GM12873 (cell line): ENCODE measurements at regions not wholly inside any gene's neighbourhood (a gene's known extent, or its start where the extent isn't known, plus 50 kb on each side); places are given as distances from the start of the nearest gene placed in this dataset.

Experiments used
- CTCF ChIP-seq: IDR thresholded peaks from 2 replicates; pipeline ENCODE4 v1.5.1; 2012; ENCODE audit warnings: low read depth, mild to moderate bottlenecking, moderate library complexity, low read length, control low read depth; ENCODE audit not compliant: insufficient read depth; ENCODE audit errors: missing control alignments

- TF ChIP-seq CTCF = no peak
Observed at GRCh38 chr12:76178452-76178851, 94.0 kb upstream of the NAP1L1 start.

DNA sequence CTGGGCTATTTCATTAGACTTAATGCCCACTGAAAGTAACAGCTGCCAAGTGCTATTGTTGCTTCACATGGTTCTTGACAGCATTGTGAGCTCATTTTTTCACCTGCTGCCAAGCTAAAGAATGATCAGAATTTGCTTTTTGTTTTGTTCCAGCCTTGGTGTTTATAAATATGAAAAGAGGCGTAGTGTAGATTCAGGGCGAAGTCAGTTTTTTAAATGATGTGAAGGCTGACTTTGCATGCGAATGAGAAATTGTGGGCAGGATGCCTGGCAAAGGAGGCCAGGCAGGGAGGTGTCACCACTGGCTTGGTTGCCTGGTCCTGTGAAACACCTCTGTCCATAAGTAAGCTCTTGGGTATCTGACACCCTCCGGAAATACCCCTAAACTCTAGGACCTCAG is 93.3 kb upstream of the NAP1L1 start:
- no peak for TF ChIP-seq CTCF

- no peak for TF ChIP-seq CTCF
Observed at GRCh38 chr12:76176940-76177339, 92.5 kb upstream of the NAP1L1 start.

GRCh38 chr12:76173756-76174155 is 89.3 kb upstream of the NAP1L1 start:
- TF ChIP-seq CTCF = no peak

DNA sequence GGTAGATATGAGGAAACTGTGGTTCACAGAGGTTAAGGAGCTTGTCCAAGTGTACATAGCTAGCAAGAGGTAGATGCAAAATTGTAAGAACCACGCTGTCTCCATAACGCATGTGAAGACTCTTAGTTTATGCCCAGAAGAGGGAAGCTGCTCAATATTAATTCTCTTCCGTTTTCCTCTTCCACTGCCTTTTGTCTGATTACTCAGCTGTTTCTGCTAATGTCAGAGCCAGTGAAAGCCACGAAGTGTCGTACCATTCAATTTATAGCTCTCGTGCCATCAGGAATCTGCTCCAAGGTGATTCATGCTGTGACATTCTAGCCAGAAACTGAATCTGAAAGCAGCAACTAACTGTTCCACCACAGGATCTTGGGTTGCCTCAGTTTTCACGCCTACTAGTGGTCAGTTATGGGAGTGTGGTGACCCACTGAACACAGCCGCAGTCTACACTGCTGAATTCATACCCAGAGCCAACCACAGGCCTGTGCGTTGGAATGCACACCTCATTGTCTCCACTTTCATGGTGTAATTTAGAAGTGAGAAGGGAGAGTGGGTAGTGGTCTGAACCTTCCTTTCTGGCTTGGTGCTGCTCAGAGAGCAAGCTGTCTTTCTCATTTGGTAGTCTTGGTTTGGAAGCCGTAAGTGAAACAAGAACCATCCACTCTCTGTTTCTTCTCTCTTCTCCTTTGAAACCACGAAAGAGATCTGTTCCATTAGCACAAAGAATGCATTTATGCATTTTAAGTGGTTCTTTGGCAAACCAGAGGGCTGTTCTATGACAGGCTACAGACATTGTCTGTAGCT is 74.2 kb upstream of the NAP1L1 start:
- peak; percentile 89 for TF ChIP-seq CTCF

GRCh38 chr12:76156726-76157125 is 72.2 kb upstream of the NAP1L1 start:
- TF ChIP-seq CTCF = no peak

GRCh38 chr12:76156314-76156713 is 71.8 kb upstream of the NAP1L1 start:
- no peak for TF ChIP-seq CTCF
